GM21786 (cell line): ENCODE measurements at regions not wholly inside any gene's neighbourhood (a gene's known extent, or its start where the extent isn't known, plus 50 kb on each side); places are given as distances from the start of the nearest gene placed in this dataset.

ENCODE experiments used
- ATAC-seq: cut with Tn5 transposase; IDR thresholded peaks from one replicate; pipeline ENCODE4 v1.9.1; 2021; ENCODE audit not compliant: unreplicated experiment

DNA sequence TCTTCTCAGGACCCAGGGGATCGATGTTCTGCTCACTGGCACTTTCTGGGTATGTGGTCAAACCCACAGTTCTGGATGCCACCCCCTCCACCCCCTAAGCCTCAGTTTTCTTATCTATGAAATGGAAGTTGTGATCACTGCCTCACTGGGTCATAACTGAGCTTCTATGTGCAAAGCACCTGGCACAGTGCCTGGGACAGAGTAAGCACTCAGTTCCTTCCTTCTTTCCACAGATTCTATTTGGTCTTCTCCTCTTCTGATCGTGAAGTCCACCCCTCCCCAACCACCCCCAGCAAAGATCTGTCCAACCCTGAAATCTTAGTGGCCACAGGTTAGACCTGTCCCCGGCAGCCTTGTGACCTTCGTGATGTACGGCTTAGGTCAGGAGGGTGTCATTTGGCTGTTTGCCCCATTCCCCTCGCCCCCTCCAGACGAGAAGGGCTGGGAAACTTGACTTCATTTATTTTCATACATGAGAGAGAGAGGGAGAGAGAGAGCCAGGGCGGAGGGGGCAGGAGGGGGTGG lies 181.4 kb downstream of the FGF18 start:
- ATAC-seq: no peak

DNA sequence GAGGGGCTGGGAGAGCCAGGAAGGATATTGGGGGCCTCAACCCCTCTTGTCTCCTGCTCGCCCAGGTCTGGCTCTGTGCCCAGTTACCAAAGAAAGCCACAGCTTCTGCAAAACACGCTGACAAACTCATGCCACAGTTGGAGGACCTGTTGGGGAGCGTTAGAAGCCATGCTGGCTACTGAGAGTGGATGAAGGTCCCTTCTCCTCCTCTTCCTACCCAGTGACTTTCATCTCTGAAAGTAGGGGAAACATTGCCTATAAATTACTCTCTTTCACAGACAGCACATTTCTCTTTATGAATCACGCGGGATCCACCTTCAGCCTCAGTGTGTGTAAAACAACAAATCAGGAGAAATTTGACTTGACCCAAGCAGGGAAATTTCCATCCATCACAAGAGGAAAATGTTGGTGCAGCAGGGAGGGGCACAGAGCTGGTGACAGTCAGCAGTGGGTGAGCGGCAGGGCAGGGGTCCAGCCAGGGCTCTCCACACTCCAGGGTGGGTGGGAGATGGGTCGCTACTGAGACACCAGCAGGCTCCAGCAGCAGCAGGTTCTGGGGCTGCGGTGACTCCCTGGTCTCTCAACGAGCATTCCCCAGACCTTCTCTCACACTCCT lies 181.9 kb downstream of the FGF18 start:
- ATAC-seq: no peak

DNA sequence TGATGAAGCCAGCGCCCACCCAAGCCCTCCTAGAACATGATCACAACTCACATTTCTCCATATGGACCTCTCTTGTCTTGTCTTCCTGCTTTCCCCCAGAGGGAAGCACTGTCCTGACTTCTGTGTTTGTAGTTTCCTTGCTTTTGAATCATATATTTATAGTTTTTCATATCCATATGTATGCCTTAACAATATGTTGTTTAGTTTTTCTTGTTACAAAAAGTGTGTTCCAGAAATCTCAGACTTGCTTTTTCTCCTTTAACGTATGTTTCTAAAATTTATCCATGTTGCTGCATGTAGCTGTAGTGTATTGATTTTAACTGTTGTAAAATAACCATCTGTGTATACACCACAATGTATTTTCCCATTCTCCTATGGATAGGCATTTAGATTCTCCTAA lies 182.0 kb upstream of the SMIM23 start:
- no peak for ATAC-seq

DNA sequence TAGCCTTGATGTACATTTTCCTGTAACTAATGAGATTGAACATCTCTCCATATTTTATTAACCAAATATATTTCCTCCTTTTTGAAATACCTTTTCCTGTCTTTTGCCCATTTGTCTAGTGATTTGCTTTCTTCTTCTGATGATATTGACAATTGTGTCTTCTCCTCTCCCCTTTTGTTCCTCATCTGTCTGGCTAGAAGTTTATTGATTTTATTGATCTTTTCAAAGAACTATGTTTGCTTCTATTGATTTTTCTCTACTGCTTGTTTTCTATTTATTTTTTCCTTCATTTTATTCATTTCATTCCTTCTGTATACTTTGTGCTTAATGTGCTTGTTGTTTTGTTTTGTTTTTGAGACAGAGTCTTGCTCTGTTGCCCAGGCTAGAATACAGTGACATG lies 181.4 kb upstream of the SMIM23 start:
- no peak for ATAC-seq

GRCh38 chr5:171606414-171607024 lies 179.1 kb upstream of the SMIM23 start:
- no peak for ATAC-seq

GRCh38 chr5:171607863-171608262 lies 177.8 kb upstream of the SMIM23 start:
- ATAC-seq: no peak

- ATAC-seq: no peak
These were observed 175.7 kb upstream of the SMIM23 start for GRCh38 chr5:171609806-171610452.

- ATAC-seq: no peak
These were observed 174.9 kb upstream of the SMIM23 start for GRCh38 chr5:171610686-171611085.

DNA sequence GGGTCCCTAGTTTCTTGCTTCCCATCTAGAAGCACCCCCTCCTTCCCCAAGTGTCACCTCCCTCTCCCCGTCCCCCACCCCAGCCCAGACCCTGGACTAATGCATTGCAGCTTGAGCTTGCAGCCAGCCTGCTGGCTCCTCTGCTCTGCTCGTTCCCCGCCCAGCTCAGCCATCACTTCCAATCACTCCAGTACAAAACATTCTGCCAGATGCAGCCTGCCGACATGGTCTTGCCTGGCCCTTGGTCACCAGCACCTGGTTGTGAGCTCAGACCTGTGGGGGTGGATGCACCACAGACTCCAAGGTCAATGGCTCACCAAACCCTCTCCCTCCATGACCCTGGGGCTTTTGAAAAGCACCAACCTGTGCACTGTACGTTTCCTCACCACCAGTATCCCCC lies 172.9 kb upstream of the SMIM23 start:
- ATAC-seq: no peak

DNA sequence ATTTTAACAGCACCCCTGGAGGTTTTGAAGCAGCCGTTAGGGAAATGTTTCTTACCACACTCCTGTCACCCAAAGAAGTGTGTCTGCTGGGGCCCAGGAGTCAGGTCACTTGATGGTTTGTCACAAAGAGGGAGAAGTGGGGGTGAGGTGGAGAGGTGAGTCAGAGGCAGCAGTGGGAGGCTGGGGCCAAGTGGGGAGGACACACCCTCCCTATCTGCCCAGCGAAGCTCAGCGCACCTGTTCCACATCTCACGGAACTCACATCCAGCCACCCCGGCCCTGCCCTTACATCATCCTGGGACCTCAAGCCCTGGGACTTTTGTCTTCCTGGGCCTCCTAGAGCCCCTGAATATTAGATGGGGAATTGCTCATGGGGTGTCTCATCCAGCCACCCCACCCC lies 171.1 kb upstream of the SMIM23 start:
- ATAC-seq: no peak

DNA sequence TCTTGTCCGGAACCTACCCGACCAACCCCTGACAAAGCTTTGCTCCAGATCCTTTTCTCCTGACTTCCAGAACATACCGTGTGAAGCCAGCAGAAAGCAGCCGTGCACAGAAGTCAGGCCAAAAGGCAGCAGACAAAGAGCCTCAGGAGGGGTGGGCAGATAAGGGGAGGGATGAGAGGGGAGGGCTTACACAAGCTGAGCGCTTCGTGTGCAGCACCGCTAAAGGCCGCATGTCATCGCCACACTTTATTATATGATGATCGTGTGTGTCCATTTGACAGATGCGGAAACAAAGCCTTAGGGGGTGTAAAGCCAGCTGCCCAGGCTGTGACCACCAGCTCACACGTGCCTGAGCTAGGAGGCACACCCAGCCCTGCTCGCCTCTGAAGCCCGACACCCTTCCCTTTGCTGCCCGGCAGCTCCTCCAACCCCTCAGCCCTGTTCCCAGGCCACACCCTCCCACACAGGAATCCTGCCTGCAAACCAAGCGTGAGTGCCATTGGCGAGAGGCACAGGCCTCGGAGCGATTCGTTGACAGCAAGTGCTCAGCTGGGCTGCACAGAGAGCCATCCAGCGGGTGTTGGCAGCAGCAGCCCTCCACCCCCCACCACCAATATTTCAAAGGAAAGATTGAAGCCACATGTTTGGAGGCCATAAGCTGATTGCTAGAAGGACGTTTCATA lies 170.5 kb upstream of the SMIM23 start:
- ATAC-seq: no peak

DNA sequence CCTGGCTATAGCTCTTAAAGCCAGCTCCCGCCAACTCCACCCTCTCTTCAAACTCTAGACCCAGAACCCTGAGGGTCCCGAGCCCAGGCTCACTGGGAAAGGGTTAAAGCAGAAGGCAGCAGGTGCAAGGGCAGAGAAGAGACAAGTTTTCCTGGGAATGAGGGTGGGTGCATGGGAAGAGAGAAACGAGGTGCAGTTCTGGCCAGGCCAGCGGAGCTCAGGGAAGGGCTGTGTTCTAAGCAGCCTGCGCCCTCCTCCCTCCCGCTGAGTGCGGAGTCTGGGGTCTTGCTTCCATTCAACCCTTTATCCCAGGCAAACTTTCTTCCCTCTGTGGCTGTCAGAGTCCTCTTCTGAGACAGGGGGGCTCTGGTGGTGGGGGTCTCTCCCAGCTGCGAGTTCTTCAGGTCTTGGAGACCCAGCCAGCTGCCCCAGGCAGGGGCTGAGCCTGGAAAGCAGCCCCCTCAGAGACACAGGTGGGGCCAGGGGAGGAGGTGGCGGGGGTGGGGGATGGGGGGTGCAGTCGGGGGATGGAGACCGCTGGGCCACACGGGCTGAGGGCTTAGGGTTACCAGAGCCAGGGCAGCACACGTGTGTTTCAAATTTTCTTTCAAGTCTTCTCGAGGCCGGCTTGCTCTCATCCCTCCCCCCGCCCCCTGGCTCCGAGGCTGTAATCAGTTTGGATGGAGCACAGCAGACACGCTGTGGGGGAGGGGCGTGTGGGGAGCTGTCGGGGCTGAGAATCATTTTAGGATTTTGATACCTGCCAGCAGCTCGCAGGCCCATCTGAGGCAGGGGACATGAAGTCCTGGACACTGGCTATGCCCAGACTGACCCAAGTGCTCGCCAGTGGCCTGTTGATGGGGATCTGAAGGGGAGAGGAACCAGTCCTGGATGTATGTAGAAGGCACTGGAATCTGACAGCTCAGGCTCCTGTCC lies 169.6 kb upstream of the SMIM23 start:
- no peak for ATAC-seq

DNA sequence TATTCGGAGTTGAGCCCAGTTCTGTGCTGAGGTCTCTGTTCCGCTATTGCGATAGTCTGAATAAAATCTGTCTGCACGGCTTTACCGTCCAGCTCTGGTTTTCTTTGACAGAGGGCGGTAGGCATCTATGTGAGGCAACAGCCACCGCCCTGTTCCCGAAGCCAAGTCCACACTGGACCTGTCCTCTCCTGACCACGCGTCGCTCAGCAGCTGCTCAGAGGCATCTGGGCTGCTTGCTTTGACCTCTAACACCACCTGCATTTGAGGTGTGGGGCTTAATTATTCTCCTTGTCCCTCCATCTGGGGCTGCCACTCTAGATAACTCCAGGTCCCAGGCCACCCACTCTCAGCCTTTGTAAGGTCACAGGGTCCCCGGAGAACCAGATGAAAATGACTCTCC lies 168.4 kb upstream of the SMIM23 start:
- no peak for ATAC-seq

DNA sequence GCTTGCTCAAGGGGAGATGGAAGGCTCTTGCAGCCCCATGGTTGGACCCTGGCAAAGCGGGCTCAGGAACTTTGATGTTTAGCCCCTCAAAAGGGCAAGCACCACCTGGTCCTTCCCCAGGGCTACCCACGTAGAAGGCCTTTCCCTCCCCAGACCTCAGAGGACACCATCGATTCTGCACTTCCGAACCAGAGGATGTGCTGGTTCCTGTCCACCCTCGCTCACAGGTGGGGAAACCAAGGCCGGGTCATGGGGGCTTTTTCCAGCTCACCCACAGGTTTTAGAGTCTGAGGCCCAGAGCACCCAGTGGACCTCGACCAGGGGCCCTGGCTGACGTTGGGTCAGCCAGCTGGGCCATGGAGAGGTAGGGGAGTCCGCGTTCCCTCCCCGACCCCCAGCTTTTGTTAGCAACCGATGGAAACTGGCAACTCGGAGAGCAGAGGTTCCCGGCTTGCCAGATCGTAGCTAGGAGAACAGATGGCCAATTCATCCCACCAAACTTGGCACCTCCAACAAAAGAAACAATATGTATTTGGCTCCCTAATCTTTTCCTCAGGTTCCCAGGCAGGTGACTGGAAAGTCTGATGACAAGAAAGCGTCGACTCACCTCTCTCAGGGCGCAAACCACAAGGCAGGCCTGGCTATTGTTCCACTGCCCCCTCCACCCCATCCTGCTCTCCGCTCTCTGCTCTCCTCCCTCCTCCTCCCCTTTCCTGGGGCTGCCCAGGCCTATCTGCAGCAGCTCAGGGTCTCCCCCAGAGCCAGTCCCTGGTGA lies 167.6 kb upstream of the SMIM23 start:
- ATAC-seq: no peak

- no peak for ATAC-seq
These were observed 166.4 kb upstream of the SMIM23 start for GRCh38 chr5:171619196-171619595.

- no peak for ATAC-seq
These were observed 165.9 kb upstream of the SMIM23 start for GRCh38 chr5:171619744-171620143.

DNA sequence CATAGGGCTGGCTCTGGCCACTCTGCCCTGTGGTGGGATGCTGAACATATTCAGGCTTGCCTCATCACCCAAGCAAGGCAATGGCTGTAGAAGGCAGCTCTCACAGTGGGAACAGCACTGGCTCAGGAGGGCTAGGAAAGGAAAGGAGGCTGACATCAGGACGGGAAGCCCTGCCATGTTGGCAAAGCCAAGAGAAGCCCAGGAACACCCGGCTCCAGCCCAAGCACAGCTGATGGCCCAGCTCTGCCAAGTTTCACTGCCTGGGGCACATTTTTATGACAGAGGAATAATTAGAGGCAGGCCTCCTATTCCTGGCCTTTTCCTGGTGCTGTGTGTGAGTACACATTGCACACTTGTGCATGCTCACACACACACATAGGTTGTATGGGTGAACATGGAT lies 163.6 kb upstream of the SMIM23 start:
- ATAC-seq: no peak

GRCh38 chr5:171623107-171623506 lies 162.5 kb upstream of the SMIM23 start:
- ATAC-seq: no peak

DNA sequence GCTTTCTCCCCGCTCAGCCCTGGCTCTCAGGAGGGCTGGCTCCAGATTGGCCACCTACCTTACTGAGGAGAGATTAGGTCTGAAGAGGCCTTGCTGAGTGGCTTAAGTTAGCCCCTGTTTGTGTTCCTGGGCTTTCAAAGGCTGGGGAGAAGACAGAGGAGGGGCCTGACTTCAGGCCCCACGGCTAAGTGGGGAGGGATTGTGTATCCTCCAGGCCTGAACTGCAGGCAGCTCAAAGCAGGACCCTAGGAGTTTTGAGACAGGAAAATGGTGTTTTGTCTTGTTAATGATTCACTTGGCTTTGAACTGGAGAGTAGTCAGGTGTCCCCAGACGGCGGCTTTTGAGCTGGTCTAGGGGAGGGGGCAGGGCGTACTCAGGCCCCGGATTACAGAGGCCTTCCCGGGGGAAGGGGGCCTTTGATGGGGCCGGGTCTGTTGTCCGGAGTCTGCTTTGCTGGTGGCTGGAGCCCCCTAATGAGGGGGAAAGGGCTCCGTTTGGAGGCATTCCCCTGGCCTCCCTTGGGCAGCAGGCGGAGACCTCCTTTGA lies 162.0 kb upstream of the SMIM23 start:
- no peak for ATAC-seq

GRCh38 chr5:171624396-171624795 lies 161.2 kb upstream of the SMIM23 start:
- no peak for ATAC-seq
